ENCODE measurements at regions not wholly inside any gene's neighbourhood (a gene's known extent, or its start where the extent isn't known, plus 50 kb on each side); places are given as distances from the start of the nearest gene placed in this dataset.
"Not testable (repeated sequence)": the region's sequence is repeated elsewhere in the genome, so short reads cannot be mapped to it uniquely, and the experiment has no call there.

GRCh38 chr2:89160306-89160705, 468.8 kb downstream of the RPIA start:
- not testable (repeated sequence) for DNase-seq

GRCh38 chr2:89161626-89162025, 470.2 kb downstream of the RPIA start:
- not testable (repeated sequence) for DNase-seq

GRCh38 chr2:89170506-89171173, 479.2 kb downstream of the RPIA start:
- not testable (repeated sequence) for DNase-seq

- DNase-seq = not testable (repeated sequence)
These were observed 479.7 kb downstream of the RPIA start for GRCh38 chr2:89171174-89171519.

- not testable (repeated sequence) for DNase-seq
These were observed 485.5 kb downstream of the RPIA start for GRCh38 chr2:89177004-89177403.

GRCh38 chr2:89182221-89182620, 490.7 kb downstream of the RPIA start:
- DNase-seq = not testable (repeated sequence)

- DNase-seq = not testable (repeated sequence)
These were observed 493.3 kb downstream of the RPIA start for GRCh38 chr2:89184746-89185145.

GRCh38 chr2:89195636-89196251, 504.3 kb downstream of the RPIA start:
- DNase-seq = not testable (repeated sequence)

GRCh38 chr2:89196719-89197118, 505.2 kb downstream of the RPIA start:
- DNase-seq = not testable (repeated sequence)

- DNase-seq = not testable (repeated sequence)
These were observed 506.6 kb downstream of the RPIA start for GRCh38 chr2:89198026-89198425.

- peak; percentile 57 for DNase-seq
These were observed 508.2 kb downstream of the RPIA start for GRCh38 chr2:89199453-89200246.

- not testable (repeated sequence) for DNase-seq
These were observed 508.7 kb downstream of the RPIA start for GRCh38 chr2:89200247-89200527.

GRCh38 chr2:89202518-89202917, 511.0 kb downstream of the RPIA start:
- DNase-seq = not testable (repeated sequence)

- not testable (repeated sequence) for DNase-seq
These were observed 513.7 kb downstream of the RPIA start for GRCh38 chr2:89205153-89205552.

- peak; percentile 35 for DNase-seq
These were observed 516.9 kb downstream of the RPIA start for GRCh38 chr2:89208144-89208932.

GRCh38 chr2:89213151-89213550, 521.7 kb downstream of the RPIA start:
- not testable (repeated sequence) for DNase-seq

- DNase-seq = not testable (repeated sequence)
These were observed 522.3 kb downstream of the RPIA start for GRCh38 chr2:89213811-89214210.

GRCh38 chr2:89221474-89221873, 530.0 kb downstream of the RPIA start:
- DNase-seq = not testable (repeated sequence)

GRCh38 chr2:89222063-89222732, 530.7 kb downstream of the RPIA start:
- not testable (repeated sequence) for DNase-seq

- DNase-seq = not testable (repeated sequence)
These were observed 533.3 kb downstream of the RPIA start for GRCh38 chr2:89224803-89225202.

GRCh38 chr2:89229979-89230378, 538.5 kb downstream of the RPIA start:
- DNase-seq = not testable (repeated sequence)

GRCh38 chr2:89231241-89231640, 539.8 kb downstream of the RPIA start:
- not testable (repeated sequence) for DNase-seq

Data from T1000 (cell line).